Lung (tissue), 11 donors: ENCODE measurements at regions not wholly inside any gene's neighbourhood (a gene's known extent, or its start where the extent isn't known, plus 50 kb on each side); places are given as distances from the start of the nearest gene placed in this dataset.

Source experiments
- ATAC-seq: fragments of 200-7000 bp; cut with Tn5 transposase; one replicate; pipeline ENCODE4 v1.9.1; 2020; ENCODE audit warnings: moderate number of reproducible peaks; ENCODE audit not compliant: insufficient read depth, low FRiP score
- DNase-seq, 3 donors: peaks; one replicate each; pipeline ENCODE4 v3.0.0-alpha.2; 2013 to 2017
- H3K27ac ChIP-seq, 2 donors: one replicate each; pipeline ENCODE4 v1.5.1; 2013; ENCODE audit warnings: mild to moderate bottlenecking in 2 of 2, moderate library complexity in 2 of 2, control low read depth in 1 of 2, inconsistent platforms in 1 of 2, low read depth in 1 of 2, low read length in 1 of 2
- H3K27me3 ChIP-seq, 3 donors: one replicate each; pipeline ENCODE4 v1.5.1; 2013; ENCODE audit warnings: low read length in 2 of 3; ENCODE audit not compliant: control insufficient read depth in 3 of 3, insufficient read depth in 3 of 3
- H3K36me3 ChIP-seq, 4 donors: one replicate each; pipeline ENCODE4 v1.5.1; 2013; ENCODE audit warnings: low read length in 4 of 4, mild to moderate bottlenecking in 1 of 4, moderate library complexity in 1 of 4; ENCODE audit not compliant: control insufficient read depth in 4 of 4, insufficient read depth in 4 of 4
- H3K4me1 ChIP-seq, 5 donors: one replicate each; pipeline ENCODE4 v1.5.1; 2013; ENCODE audit warnings: low read length in 5 of 5, mild to moderate bottlenecking in 2 of 5, moderate library complexity in 1 of 5; ENCODE audit not compliant: control insufficient read depth in 5 of 5, insufficient read depth in 5 of 5
- H3K4me3 ChIP-seq: one replicate; pipeline ENCODE4 v1.5.1; 2013; ENCODE audit warnings: mild to moderate bottlenecking, control low read depth, moderate library complexity
- H3K9ac ChIP-seq, 2 donors: one replicate each; pipeline ENCODE4 v1.5.1; 2013; ENCODE audit warnings: low read length in 2 of 2, control low read depth in 1 of 2; ENCODE audit not compliant: insufficient read depth in 1 of 2
- H3K9me3 ChIP-seq, 4 donors: one replicate each; pipeline ENCODE4 v1.5.1; 2013; ENCODE audit warnings: low read length in 3 of 4, mild to moderate bottlenecking in 1 of 4, moderate library complexity in 1 of 4; ENCODE audit not compliant: control insufficient read depth in 4 of 4, insufficient read depth in 3 of 4
- CTCF ChIP-seq: IDR thresholded peaks from 2 replicates; pipeline ENCODE4 v1.5.1; 2012; ENCODE audit warnings: mild to moderate bottlenecking; ENCODE audit errors: control extremely low read depth, extremely low read depth
- WGBS, 2 donors: extraction: QIAGEN DNeasy Blood & Tissue Kit; methylation state at CpG; one replicate each; pipeline ENCODE4 v1.1.7; 2013; 5-methylcytosine and 5-hydroxymethylcytosine counted together
- donor health status: control.
- donor health status: control.
- donor health status: Bipolar disorder and iron deficiency.
- donor health status: healthy.
- donor health status: DM: yes; HTN: yes; CAD: no.

GRCh38 chr3:34068505-34068904 lies 270.1 kb downstream of the PDCD6IP start:
- H3K27me3 ChIP-seq: no peaks in the 10 kb centered on the region
- H3K36me3 ChIP-seq: no peaks in the 10 kb centered on the region
- ATAC-seq (no peak), DNase-seq (no peak)
- no peaks in the 10 kb centered on the region for H3K9me3 ChIP-seq
- TF ChIP-seq CTCF: no peak
- no peak overlapping the region for H3K9ac ChIP-seq
- H3K27ac ChIP-seq: no peak overlapping the region
- H3K4me1 ChIP-seq: peaks cover 0 to 3% (median 0%) of the 10 kb centered on the region in 5 donors
- no peak overlapping the region for H3K4me3 ChIP-seq
- 93 to 98% methylated on average over 7 of the region's 7 CpGs for WGBS, 2 donors

- no peak for TF ChIP-seq CTCF
- 88 to 93% methylated on average over 6 of the region's 6 CpGs for WGBS, 2 donors
- Histone ChIP-seq H3K4me3 (no peak overlapping the region), H3K36me3 (no peaks in the 10 kb centered on the region), H3K27ac (no peak overlapping the region), H3K9ac (no peak overlapping the region), H3K27me3 (no peaks in the 10 kb centered on the region), H3K9me3 (peaks cover 0 to 2% (median 0%) of the 10 kb centered on the region in 4 donors), H3K4me1 (peaks cover 0 to 3% (median 0%) of the 10 kb centered on the region in 5 donors)
- no peak for ATAC-seq
- no peak for DNase-seq
Observed at GRCh38 chr3:34070831-34071585, 272.6 kb downstream of the PDCD6IP start.

DNA sequence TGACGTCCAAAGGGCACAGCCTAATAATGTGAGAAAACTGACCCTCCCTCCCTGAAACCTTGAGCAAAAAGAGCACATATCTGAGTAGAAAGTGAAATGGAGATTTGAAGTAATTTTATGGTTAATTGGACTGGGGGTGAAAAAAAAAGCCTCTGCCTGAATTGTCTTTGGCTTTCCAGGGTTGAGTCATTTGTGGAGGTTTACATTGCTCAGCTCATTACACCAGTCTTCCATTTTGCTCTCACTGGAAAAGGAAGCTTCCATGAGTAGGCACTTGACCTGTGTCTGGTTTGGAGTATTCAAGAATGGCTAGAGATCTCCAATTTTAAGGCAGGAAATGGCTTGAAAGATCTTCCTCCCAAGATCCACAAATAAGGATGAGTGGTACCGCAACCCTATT lies 273.9 kb downstream of the PDCD6IP start:
- Histone ChIP-seq H3K36me3 (no peaks in the 10 kb centered on the region), H3K27ac (no peak overlapping the region), H3K9me3 (peaks cover 0 to 4% (median 0%) of the 10 kb centered on the region in 4 donors), H3K4me1 (peaks cover 0 to 3% (median 0%) of the 10 kb centered on the region in 5 donors), H3K4me3 (no peak overlapping the region), H3K27me3 (no peaks in the 10 kb centered on the region), H3K9ac (no peak overlapping the region)
- no peak for DNase-seq
- no peak for ATAC-seq
- 92 to 93% methylated on average over 2 of the region's 2 CpGs for WGBS, 2 donors
- TF ChIP-seq CTCF: no peak

DNA sequence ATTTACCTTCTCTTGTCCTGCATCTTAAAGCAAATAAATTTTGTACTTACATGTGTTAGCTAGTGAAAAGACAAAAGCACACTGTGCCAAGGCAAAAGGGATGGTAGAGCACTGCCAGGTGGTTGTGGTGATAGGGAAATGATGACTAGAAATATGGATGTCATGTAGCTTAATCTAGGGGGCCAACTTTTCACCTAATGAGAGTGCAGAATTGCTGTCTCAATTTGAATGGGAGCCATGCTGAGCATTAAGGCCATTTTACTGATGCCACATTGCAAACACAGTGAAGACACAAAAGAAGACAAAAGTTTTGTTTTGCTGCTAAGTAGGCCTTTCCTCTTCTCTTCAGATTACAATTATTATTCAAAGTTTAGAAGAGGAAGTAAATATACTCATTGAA lies 274.7 kb downstream of the PDCD6IP start:
- no peak for ATAC-seq

More for the DNA sequence above, 274.7 kb downstream of the PDCD6IP start:
- Histone ChIP-seq H3K27ac (no peak overlapping the region), H3K9ac (no peak overlapping the region), H3K9me3 (peaks cover 0 to 4% (median 0%) of the 10 kb centered on the region in 4 donors), H3K4me1 (no peaks in the 10 kb centered on the region), H3K4me3 (no peak overlapping the region), H3K27me3 (no peaks in the 10 kb centered on the region), H3K36me3 (no peaks in the 10 kb centered on the region)
- no peak for TF ChIP-seq CTCF
- no peak for DNase-seq
